ENCODE measurements at regions not wholly inside any gene's neighbourhood (a gene's known extent, or its start where the extent isn't known, plus 50 kb on each side); places are given as distances from the start of the nearest gene placed in this dataset.

- no peaks in the 10 kb centered on the region for H3K9me3 ChIP-seq
- intact Hi-C loops (cut with DNase I) = no loop called here
- 89 to 96% (median 90%) methylated on average over 12 of the region's 12 CpGs for WGBS, 3 donors
- no peak overlapping the region for H3K4me3 ChIP-seq
- no peaks in the 10 kb centered on the region for H3K36me3 ChIP-seq
- TF ChIP-seq POLR2A (IDR thresholded peaks at IDR 0.05) (no peak), EP300 (IDR thresholded peaks at IDR 0.05) (no peak), CTCF (IDR thresholded peaks at IDR 0.05) (no peak)
- H3K27ac ChIP-seq = no peak overlapping the region
- H3K27me3 ChIP-seq = no peaks in the 10 kb centered on the region
- DNase-seq = no peak
- H3K4me1 ChIP-seq (ENCODE audit: insufficient read depth) = peaks cover 14% of the 10 kb centered on the region
Observed at GRCh38 chr2:47631792-47632398, 61.1 kb upstream of the KCNK12 start.

- intact Hi-C loops (cut with DNase I) = no loop called here
- H3K27me3 ChIP-seq = no peaks in the 10 kb centered on the region
- WGBS, 3 donors = 87 to 98% (median 96%) methylated on average over 6 of the region's 6 CpGs
- no peaks in the 10 kb centered on the region for H3K9me3 ChIP-seq
- no peaks in the 10 kb centered on the region for H3K36me3 ChIP-seq
- H3K4me1 ChIP-seq (ENCODE audit: insufficient read depth) = peaks cover 14% of the 10 kb centered on the region
- H3K4me3 ChIP-seq = no peak overlapping the region
- no peak for TF ChIP-seq CTCF (IDR thresholded peaks at IDR 0.05)
- no peak for TF ChIP-seq POLR2A (IDR thresholded peaks at IDR 0.05)
- TF ChIP-seq EP300 (IDR thresholded peaks at IDR 0.05) = no peak
- H3K27ac ChIP-seq = no peak overlapping the region
- no peak for DNase-seq
Observed at GRCh38 chr2:47631306-47631705, 60.5 kb upstream of the KCNK12 start.

- Histone ChIP-seq H3K4me3 (no peak overlapping the region), H3K4me1 (ENCODE audit: insufficient read depth) (peaks cover 14% of the 10 kb centered on the region), H3K9me3 (no peaks in the 10 kb centered on the region), H3K36me3 (no peaks in the 10 kb centered on the region), H3K27ac (no peak overlapping the region), H3K27me3 (no peaks in the 10 kb centered on the region)
- intact Hi-C loops (cut with DNase I) = no loop called here
- DNase-seq = no peak
- 85 to 89% (median 86%) methylated on average over 7 of the region's 7 CpGs for WGBS, 3 donors
- TF ChIP-seq CTCF (IDR thresholded peaks at IDR 0.05) (no peak), POLR2A (IDR thresholded peaks at IDR 0.05) (no peak), EP300 (IDR thresholded peaks at IDR 0.05) (no peak)
Observed at GRCh38 chr2:47629501-47630460, 59.0 kb upstream of the KCNK12 start.

- TF ChIP-seq CTCF (IDR thresholded peaks at IDR 0.05) (no peak), EP300 (IDR thresholded peaks at IDR 0.05) (no peak), POLR2A (IDR thresholded peaks at IDR 0.05) (no peak)
- Histone ChIP-seq H3K36me3 (no peaks in the 10 kb centered on the region), H3K4me1 (ENCODE audit: insufficient read depth) (peaks cover 11% of the 10 kb centered on the region), H3K4me3 (no peak overlapping the region), H3K9me3 (no peaks in the 10 kb centered on the region), H3K27ac (no peak overlapping the region), H3K27me3 (no peaks in the 10 kb centered on the region)
- intact Hi-C loops (cut with DNase I) = no loop called here
- no peak for DNase-seq
- 83 to 87% (median 87%) methylated on average over 3 of the region's 3 CpGs for WGBS, 3 donors
Observed at GRCh38 chr2:47628904-47629303, 58.1 kb upstream of the KCNK12 start.
